HUES48 (cell line): ENCODE measurements at regions not wholly inside any gene's neighbourhood (a gene's known extent, or its start where the extent isn't known, plus 50 kb on each side); places are given as distances from the start of the nearest gene placed in this dataset.

Source experiments
- H3K27ac ChIP-seq: one replicate; pipeline ENCODE4 v1.7.0; 2013; ENCODE audit warnings: low read depth, low read length, inconsistent platforms
- H3K27me3 ChIP-seq: 2 replicates; pipeline ENCODE4 v1.6.1; 2013; ENCODE audit warnings: mild to moderate bottlenecking, low read length; ENCODE audit not compliant: control insufficient read depth, insufficient read depth
- H3K36me3 ChIP-seq: 2 replicates; pipeline ENCODE4 v1.6.1; 2013; ENCODE audit warnings: low read length; ENCODE audit not compliant: control insufficient read depth, insufficient read depth
- H3K4me1 ChIP-seq: 2 replicates; pipeline ENCODE4 v1.6.1; 2013; ENCODE audit warnings: mild to moderate bottlenecking, low read length; ENCODE audit not compliant: control insufficient read depth, insufficient read depth
- H3K4me3 ChIP-seq: 2 replicates; pipeline ENCODE4 v1.5.1; 2013; ENCODE audit warnings: mild to moderate bottlenecking, low read depth, low read length
- H3K9ac ChIP-seq: 2 replicates; pipeline ENCODE4 v1.6.1; 2013; ENCODE audit warnings: mild to moderate bottlenecking, low read depth, low read length, moderate library complexity
- H3K9me3 ChIP-seq: 2 replicates; pipeline ENCODE4 v1.6.1; 2013; ENCODE audit warnings: low read length; ENCODE audit not compliant: control insufficient read depth, insufficient read depth

GRCh38 chr5:121795511-121795910 is 56.2 kb upstream of the FTMT start:
- H3K4me1 ChIP-seq, result 0 out of 2 replicates have a peak, but pooled peaks cover 2% of the 10 kb centered on the region

GRCh38 chr5:121797681-121798518 is 53.8 kb upstream of the FTMT start:
- Histone ChIP-seq H3K36me3 (no peaks in the 10 kb centered on the region), H3K27ac (no peak overlapping the region), H3K27me3 (no peaks in the 10 kb centered on the region), H3K4me1 (0 out of 2 replicates have a peak, but pooled peaks cover 2% of the 10 kb centered on the region), H3K9ac (no peak overlapping the region), H3K4me3 (no peak overlapping the region), H3K9me3 (no peaks in the 10 kb centered on the region)

More at GRCh38 chr5:121795511-121795910, 56.2 kb upstream of the FTMT start:
- Histone ChIP-seq H3K9ac (no peak overlapping the region), H3K27ac (no peak overlapping the region), H3K9me3 (no peaks in the 10 kb centered on the region), H3K4me3 (no peak overlapping the region), H3K27me3 (no peaks in the 10 kb centered on the region), H3K36me3 (no peaks in the 10 kb centered on the region)
